SU-DHL-6 (cell line): ENCODE measurements at regions not wholly inside any gene's neighbourhood (a gene's known extent, or its start where the extent isn't known, plus 50 kb on each side); places are given as distances from the start of the nearest gene placed in this dataset.

Experiments
- H2AFZ ChIP-seq: fragments of 200-600 bp; sonication (generic); 2 replicates; pipeline ENCODE4 v1.6.1; 2014; ENCODE audit warnings: low read depth, mild to moderate bottlenecking, moderate library complexity, mixed read lengths, antibody characterized with exemption, low read length; ENCODE audit not compliant: severe bottlenecking
- H3F3A ChIP-seq: fragments of 200-600 bp; shearing (Covaris generic); 2 replicates; pipeline ENCODE4 v1.6.0; 2016; ENCODE audit warnings: antibody characterized with exemption, mild to moderate bottlenecking; ENCODE audit not compliant: insufficient read depth
- H3K27ac ChIP-seq: fragments of 200-600 bp; sonication (generic); 2 replicates; pipeline ENCODE4 v1.5.1; 2016; ENCODE audit warnings: low read depth, mild to moderate bottlenecking, low read length, moderate library complexity, mixed read lengths
- H3K27me3 ChIP-seq: fragments of 200-600 bp; sonication (generic), shearing (Covaris generic); 2 replicates; pipeline ENCODE4 v1.6.0; 2014; ENCODE audit warnings: mild to moderate bottlenecking, low read length
- H3K36me3 ChIP-seq: fragments of 200-600 bp; sonication (generic); 2 replicates; pipeline ENCODE4 v1.6.1; 2014; ENCODE audit warnings: mild to moderate bottlenecking, low read length, mixed read lengths
- H3K4me2 ChIP-seq: fragments of 300-600, 200-600 bp; shearing (Covaris generic), sonication (generic); 2 replicates; pipeline ENCODE4 v1.6.0; 2014; ENCODE audit warnings: low read length, low read depth, mild to moderate bottlenecking; ENCODE audit not compliant: poor library complexity, severe bottlenecking
- H3K4me3 ChIP-seq: fragments of 200-600 bp; sonication (generic); 2 replicates; pipeline ENCODE4 v1.5.1; 2014; ENCODE audit warnings: antibody characterized with exemption, low read length, mild to moderate bottlenecking, mixed read lengths; ENCODE audit not compliant: insufficient read depth, poor library complexity, severe bottlenecking
- H3K79me2 ChIP-seq: fragments of 200-600 bp; sonication (generic); 2 replicates; pipeline ENCODE4 v1.6.1; 2014; ENCODE audit warnings: mild to moderate bottlenecking, low read length, moderate library complexity; ENCODE audit not compliant: insufficient read depth
- H3K9ac ChIP-seq: fragments of 200-600 bp; sonication (generic); 2 replicates; pipeline ENCODE4 v1.7.0; 2014; ENCODE audit warnings: mild to moderate bottlenecking, low read length
- H3K9me2 ChIP-seq: fragments of 200-600 bp; sonication (generic); replicated peaks from 2 replicates; pipeline ENCODE4 v1.6.1; 2014; ENCODE audit warnings: low read length; ENCODE audit not compliant: insufficient read depth
- H3K9me3 ChIP-seq: fragments of 200-600 bp; sonication (generic); 2 replicates; pipeline ENCODE4 v1.6.1; 2014; ENCODE audit warnings: low read length, mixed read lengths; ENCODE audit not compliant: insufficient read depth
- H4K20me1 ChIP-seq: fragments of 200-600 bp; sonication (generic); 2 replicates; pipeline ENCODE4 v1.6.1; 2014; ENCODE audit warnings: low read depth, mild to moderate bottlenecking, antibody characterized with exemption, low read length, moderate library complexity, mixed read lengths
- EZH2phosphoT487 ChIP-seq: fragments of 200-600 bp; sonication (generic), shearing (Covaris generic); conservative IDR thresholded peaks from 2 replicates; pipeline ENCODE4 v1.6.1; 2018; ENCODE audit warnings: mild to moderate bottlenecking, antibody characterized with exemption, low read length, moderate library complexity, mixed read lengths
- TF ChIP-seq, protein P1 (sequence below): fragments of 200-600 bp; sonication (generic); IDR thresholded peaks from one replicate; pipeline ENCODE4 v1.5.1; 2017; ENCODE audit warnings: antibody characterized with exemption, mild to moderate bottlenecking, low read length, moderate library complexity; ENCODE audit not compliant: insufficient read depth, poor library complexity, severe bottlenecking

DNA sequence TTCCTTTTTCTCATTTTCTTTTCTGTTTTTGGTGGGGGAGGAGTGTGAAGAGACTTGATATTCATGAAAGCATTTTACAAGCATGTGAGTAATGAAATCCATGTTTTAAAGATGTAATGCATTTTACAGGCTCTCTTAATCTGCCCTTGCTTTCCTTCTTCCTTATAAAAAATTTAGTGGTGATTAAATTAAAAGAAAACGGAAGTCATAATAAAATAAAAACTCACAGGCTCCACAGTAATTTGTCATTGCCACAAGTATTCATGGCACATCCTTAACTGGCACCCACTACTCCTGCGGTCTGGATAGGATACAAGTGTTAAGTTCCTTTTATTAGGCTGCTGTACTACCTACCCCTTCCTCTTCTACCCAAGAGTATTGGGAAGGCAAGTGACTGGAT lies 241.2 kb downstream of the SLC4A3 start:
- H3K9me3 ChIP-seq: no peaks in the 10 kb centered on the region
- H3K36me3 ChIP-seq: no peaks in the 10 kb centered on the region
- no peak overlapping the region for H3K9ac ChIP-seq
- no peaks in the 10 kb centered on the region for H3F3A ChIP-seq
- no peaks in the 10 kb centered on the region for H3K9me2 ChIP-seq
- TF ChIP-seq, protein P1, sequence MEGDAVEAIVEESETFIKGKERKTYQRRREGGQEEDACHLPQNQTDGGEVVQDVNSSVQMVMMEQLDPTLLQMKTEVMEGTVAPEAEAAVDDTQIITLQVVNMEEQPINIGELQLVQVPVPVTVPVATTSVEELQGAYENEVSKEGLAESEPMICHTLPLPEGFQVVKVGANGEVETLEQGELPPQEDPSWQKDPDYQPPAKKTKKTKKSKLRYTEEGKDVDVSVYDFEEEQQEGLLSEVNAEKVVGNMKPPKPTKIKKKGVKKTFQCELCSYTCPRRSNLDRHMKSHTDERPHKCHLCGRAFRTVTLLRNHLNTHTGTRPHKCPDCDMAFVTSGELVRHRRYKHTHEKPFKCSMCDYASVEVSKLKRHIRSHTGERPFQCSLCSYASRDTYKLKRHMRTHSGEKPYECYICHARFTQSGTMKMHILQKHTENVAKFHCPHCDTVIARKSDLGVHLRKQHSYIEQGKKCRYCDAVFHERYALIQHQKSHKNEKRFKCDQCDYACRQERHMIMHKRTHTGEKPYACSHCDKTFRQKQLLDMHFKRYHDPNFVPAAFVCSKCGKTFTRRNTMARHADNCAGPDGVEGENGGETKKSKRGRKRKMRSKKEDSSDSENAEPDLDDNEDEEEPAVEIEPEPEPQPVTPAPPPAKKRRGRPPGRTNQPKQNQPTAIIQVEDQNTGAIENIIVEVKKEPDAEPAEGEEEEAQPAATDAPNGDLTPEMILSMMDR: no peak
- TF ChIP-seq EZH2phosphoT487: no peak
- no peak overlapping the region for H2AFZ ChIP-seq
- H3K27me3 ChIP-seq: no peaks in the 10 kb centered on the region
- H3K4me2 ChIP-seq: no peak overlapping the region
- no peaks in the 10 kb centered on the region for H4K20me1 ChIP-seq
- no peaks in the 10 kb centered on the region for H3K79me2 ChIP-seq
- no peak overlapping the region for H3K4me3 ChIP-seq
- no peak overlapping the region for H3K27ac ChIP-seq

DNA sequence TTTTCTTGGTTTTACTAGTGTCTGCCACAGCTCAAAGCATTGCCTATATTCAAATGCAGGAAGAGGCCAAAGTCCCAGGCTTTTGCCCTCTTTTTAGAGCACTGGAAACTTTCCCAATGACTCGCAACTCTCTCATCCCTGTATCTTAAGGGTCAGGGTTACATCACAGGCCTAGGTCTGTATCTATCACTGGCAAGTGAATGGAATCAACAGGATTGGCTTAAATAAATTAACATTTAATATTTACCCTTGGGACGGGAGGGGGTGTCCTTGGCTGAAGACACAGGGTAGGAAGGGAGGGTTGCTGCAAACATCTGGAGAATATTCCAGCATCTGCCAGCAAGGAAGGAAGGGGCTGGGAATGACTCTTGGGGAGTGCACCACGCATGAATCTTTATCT lies 242.6 kb downstream of the SLC4A3 start:
- Histone ChIP-seq H3K9ac (no peak overlapping the region), H3K36me3 (no peaks in the 10 kb centered on the region), H3K9me3 (no peaks in the 10 kb centered on the region), H2AFZ (no peak overlapping the region), H3K4me3 (no peak overlapping the region), H3K4me2 (no peak overlapping the region), H3K9me2 (no peaks in the 10 kb centered on the region), H3F3A (no peaks in the 10 kb centered on the region), H3K79me2 (no peaks in the 10 kb centered on the region), H4K20me1 (no peaks in the 10 kb centered on the region), H3K27me3 (no peaks in the 10 kb centered on the region), H3K27ac (no peak overlapping the region)
- no peak for TF ChIP-seq EZH2phosphoT487
- TF ChIP-seq, protein P1: no peak

DNA sequence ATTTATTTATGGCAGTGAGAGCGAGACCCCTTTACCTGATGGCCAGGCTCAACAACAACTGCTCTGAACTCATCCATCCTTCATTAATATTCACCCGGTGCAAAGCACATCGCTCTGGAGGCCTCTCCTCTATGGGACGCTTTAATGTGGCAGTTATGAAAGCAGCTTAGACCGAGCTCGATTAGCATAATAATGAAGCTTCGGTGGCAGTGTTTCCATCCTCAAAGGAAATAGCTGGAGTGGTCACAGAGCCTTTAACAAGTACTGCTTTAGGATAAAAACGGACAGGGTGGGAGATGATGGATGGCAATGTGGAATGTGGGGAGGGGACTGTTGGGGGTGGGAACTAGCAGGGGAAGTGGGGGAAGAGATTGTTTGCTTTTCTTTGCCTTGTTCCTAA lies 243.9 kb downstream of the SLC4A3 start:
- Histone ChIP-seq H2AFZ (no peak overlapping the region), H4K20me1 (no peaks in the 10 kb centered on the region), H3K4me2 (no peak overlapping the region), H3K9me3 (no peaks in the 10 kb centered on the region), H3F3A (no peaks in the 10 kb centered on the region), H3K36me3 (no peaks in the 10 kb centered on the region), H3K9ac (no peak overlapping the region), H3K27me3 (no peaks in the 10 kb centered on the region), H3K79me2 (no peaks in the 10 kb centered on the region), H3K4me3 (no peak overlapping the region), H3K9me2 (no peaks in the 10 kb centered on the region), H3K27ac (no peak overlapping the region)
- TF ChIP-seq, protein P1: no peak
- TF ChIP-seq EZH2phosphoT487: no peak
